Left cardiac atrium (tissue), 4 donors: ENCODE measurements at regions not wholly inside any gene's neighbourhood (a gene's known extent, or its start where the extent isn't known, plus 50 kb on each side); places are given as distances from the start of the nearest gene placed in this dataset.

Experiments used
- ATAC-seq, 2 donors: fragments of 200-7000 bp; cut with Tn5 transposase; one replicate each; pipeline ENCODE4 v1.9.1; 2020; ENCODE audit warnings: mild to moderate bottlenecking in 2 of 2, moderate library complexity in 2 of 2
- DNase-seq: peaks from one replicate; pipeline ENCODE4 v3.0.0-alpha.2; 2020
- intact Hi-C, 2 donors: fragments of 100-400 bp; cut with DNase I; formaldehyde crosslinking; loops; one replicate each; pipeline versions ENCODE4 v1.14.1 to v1.15.1; 2022 to 2023
- donor health status: DM: no; HTN: yes; CAD: no.
- donor health status: DM: no; HTN: yes; CAD: no; lungs with severe emphysema.
- donor health status: DM: yes; HTN: yes; CAD: no.
- donor health status: Dilated cardiomyopathy.

DNA sequence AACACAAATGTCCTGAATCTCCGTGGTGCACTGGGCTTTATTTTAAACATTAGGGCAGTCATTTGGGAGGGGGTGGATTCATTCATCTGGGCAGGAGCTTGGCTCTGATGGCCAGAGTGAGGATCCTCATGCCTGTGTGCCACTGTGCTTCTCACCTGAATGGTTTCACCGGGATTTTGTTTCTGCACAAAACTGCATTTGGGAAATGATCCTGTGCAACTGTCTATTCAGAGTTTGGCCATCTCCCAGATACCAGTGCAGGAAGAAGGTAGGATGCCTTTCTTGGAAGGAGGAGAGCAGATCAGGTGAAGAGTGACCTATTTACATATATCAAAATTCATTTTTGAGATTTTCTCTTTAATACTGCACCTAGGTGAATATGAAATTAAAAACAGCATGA, 514.4 kb upstream of the SEMA6A start:
- ATAC-seq (no peak), DNase-seq (no peak)
- intact Hi-C loops: no loop called here

DNA sequence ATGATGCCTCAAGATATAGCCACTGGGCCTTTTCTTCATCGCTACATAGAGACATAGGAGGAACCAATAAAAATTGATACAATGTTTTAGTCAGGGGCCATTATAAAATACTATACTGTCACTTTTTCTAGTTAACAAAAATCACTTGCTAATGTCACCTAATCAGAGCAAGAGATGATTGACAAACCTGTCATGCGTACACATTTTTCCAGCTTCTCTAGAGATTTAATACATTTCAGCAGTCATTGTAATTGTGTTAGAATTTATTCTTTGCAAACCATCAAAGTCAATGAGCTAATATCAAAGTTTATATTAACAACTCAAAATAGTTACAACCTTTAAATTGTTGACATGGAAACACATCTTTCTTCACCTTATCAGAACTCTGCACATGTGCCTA, 513.6 kb upstream of the SEMA6A start:
- no peak for ATAC-seq
- DNase-seq: no peak
- intact Hi-C loops: no loop called here

DNA sequence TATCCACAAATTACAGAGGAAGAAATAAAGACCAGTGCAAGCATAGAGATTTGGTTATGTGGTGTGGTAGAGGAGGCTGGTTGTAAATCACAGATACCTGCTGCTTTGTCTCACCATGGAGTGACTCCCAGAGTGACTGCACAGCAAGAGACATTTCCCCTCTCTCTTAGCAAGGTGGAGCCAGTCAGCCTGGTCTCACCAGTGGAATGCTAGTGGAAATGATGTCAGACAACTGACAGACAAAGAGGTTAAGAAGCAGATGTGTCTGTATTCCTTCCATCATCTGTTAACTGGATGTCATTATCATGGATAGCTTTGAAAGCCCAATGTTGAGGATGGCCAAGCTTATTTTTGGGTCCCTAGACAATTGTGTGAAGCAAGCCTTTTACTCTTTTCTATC, 509.4 kb upstream of the SEMA6A start:
- no peak for ATAC-seq
- intact Hi-C loops: no loop called here
- DNase-seq: no peak

DNA sequence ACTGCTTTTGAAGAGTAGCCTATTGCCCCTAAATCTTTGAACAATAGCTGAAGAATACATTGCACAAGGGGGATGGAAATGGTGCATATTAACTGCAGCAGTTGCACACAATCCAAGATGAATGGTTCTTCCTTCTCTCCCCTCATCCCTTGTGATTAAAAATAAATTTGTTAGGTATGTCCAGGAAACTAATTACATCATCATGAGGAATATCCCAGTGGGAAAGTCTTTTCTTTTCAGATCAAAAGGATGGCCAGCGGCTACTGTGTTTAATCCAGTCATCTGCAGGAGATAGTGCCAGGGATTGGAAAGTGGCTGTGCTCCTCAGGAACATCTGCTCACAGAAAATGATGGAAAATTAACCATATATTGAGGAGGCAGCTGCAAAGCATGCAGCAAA, 508.4 kb upstream of the SEMA6A start:
- DNase-seq (no peak), ATAC-seq (no peak)
- intact Hi-C loops: no loop called here

DNA sequence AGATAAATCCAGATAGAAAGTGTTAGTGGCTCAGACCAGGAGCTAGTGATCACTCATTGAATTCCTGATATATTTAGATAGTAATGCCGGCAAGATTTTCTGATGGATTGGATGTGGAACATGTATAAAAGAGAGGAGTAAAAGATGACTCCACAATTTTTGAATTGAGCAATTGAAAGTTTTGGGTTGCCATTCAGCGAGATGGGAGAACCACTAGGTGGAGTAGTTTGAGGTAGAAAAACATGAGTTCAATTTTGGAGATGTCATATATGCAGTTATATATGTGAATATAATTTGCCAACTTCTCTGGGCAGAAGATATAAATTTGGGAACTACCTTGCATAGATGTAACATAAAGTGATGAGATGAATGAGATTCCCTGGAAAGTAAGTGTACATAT, 502.5 kb upstream of the SEMA6A start:
- intact Hi-C loops: no loop called here
- DNase-seq (no peak), ATAC-seq (no peak)

DNA sequence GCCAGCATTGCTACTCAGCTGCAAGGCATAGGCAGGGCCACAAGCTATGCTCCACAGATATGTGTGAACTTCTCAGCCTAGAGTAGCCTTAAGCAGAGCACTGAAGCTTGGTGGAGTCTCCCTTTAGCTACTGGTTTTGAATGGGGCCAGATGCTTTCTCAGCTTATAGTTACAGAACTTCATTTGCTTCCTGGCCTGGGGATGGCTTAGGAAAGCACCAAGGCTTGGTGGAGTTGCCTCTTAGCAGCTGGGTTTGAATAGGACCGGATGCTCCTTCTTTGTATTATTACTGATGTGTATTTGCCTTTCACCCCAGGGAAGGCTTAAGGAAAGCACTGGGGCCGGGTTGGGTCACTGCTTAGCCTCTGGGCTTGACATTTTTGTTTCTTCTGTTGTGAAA, 497.8 kb upstream of the SEMA6A start:
- ATAC-seq (no peak), DNase-seq (no peak)
- intact Hi-C loops: no loop called here

DNA sequence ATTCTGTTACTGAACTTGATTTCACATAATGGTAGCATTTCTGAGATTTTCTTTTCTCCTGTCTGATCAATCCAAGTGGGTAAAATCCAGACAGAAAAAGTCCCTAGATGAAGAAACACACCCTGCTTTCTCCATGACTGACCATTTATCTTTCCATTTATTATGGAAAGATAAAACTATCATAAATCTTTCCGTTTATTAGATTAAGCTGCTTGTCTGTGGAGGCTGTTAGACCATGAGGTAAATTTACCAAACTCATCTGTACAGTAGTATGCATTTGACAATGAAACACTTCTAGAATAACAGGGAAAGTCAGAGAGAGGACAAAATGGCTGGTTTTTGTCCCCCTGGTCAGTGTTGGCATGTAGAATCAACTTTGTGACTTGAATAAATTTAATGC, 491.2 kb upstream of the SEMA6A start:
- no peak for ATAC-seq
- DNase-seq: no peak
- intact Hi-C loops: no loop called here

DNA sequence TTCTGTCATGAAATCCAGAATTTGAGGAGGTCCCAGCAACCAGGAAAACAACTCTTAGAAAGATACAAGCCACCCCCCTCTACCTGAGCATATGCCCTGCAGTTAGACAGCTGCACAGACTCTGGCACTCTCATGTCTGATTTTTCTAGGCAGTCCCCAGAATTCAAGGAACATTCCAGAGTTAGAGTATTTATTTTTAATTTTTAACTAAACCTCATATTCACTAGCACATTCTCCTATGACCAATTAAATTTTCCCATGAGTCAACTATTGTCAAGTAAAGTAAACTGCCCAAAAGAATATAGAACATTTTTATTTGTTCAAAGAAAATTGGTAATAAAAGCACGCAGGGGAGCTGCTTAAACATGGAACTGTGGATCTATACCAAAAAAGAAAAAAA, 490.5 kb upstream of the SEMA6A start:
- DNase-seq (no peak), ATAC-seq (no peak)
- intact Hi-C loops: no loop called here

DNA sequence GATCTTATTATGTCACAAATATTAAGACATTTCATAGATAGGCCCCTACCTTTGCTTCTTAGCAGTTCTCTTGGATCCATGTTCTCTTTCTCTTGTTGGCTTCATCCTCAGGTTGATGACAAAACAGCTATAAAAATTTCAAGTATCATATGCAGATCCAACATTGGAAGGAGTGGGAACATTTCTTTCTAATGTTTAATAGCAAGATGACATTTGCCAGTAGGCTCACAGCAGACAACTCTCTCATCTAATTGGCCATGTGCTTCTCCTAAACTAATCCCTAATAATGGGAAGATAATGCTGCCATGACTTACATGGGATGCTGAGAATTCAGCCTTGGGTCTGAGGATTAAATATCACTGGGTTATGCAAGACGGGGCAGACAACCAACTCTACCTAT, 485.5 kb upstream of the SEMA6A start:
- no peak for ATAC-seq
- intact Hi-C loops: no loop called here

DNA sequence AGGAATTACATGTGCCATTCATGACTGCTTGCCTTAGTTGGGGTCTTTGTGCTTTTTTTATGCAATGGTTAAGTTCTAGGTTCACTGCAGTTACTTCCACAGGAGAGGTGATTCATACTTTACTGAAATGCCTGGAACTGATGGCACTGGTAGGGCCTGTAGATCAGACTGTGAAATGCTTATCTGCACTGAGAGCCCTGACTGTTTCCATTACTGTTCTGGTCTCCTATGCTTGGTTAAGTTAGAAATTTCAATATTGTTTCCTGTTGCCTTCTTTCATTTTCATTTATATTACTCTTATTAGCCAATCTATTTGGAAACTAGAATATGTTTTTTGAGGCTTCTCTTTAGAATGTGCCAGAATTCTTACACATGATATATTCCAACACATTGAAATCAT, 484.1 kb upstream of the SEMA6A start:
- ATAC-seq (no peak), DNase-seq (no peak)
- intact Hi-C loops: no loop called here

More for the DNA sequence above, 485.5 kb upstream of the SEMA6A start:
- DNase-seq: no peak

DNA sequence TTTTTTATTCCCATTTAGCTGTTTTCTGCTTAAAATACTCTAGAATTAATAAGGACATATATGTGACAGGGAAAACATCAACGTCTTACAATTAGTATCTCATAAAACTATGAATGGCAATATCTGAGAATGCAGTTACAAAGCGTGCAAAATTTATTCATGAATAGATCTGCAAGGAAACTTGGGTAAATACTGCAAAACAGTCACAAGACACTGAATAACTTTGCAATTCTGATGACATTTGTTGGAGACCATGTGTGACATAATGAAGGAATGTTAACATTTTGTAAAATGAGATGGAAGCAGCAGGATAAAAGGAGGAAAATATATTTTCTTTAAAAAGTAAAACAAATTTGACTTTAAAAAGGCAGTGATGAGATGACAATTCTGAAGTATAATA, 480.9 kb upstream of the SEMA6A start:
- DNase-seq (no peak), ATAC-seq (no peak)
- intact Hi-C loops: no loop called here

DNA sequence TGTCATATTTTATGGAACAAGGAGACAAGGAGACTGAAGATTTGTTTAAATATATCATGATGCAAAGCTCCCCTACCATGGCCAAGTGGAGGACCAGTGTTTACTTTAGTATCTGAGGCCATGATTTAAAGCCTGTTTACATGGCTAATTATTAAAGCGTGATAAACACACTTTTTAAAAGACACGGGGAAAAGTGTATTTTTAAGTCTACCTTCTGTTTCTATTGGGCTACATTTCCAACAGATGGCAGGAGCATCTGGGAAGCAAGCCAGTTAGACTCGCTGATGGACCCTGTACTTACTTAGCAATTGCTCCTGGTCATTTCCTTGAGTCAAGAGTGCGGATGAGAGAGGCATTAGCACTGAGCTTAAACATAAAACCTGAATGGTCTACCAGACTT, 480.3 kb upstream of the SEMA6A start:
- no peak for DNase-seq
- intact Hi-C loops: no loop called here
- ATAC-seq: no peak

DNA sequence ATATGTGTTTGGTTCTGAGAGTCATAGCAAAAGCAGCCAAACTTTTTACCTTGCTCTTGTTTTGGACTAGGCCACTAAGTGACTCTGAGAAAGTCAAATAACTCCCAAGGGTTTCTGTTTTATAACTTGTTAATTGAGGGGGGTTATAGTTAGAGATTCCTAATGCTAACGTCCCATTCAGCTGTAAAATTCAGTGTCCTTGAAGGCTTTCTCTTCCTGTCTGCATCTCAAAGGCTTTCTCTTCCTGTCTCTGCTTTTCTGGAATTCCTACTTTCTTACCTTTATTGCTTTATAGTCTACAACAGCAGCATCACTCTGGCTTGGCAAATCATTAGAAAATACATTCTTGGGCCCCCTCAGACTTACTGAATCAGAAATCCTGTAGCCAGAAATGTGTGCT, 479.5 kb upstream of the SEMA6A start:
- DNase-seq (no peak), ATAC-seq (no peak)
- intact Hi-C loops: no loop called here

DNA sequence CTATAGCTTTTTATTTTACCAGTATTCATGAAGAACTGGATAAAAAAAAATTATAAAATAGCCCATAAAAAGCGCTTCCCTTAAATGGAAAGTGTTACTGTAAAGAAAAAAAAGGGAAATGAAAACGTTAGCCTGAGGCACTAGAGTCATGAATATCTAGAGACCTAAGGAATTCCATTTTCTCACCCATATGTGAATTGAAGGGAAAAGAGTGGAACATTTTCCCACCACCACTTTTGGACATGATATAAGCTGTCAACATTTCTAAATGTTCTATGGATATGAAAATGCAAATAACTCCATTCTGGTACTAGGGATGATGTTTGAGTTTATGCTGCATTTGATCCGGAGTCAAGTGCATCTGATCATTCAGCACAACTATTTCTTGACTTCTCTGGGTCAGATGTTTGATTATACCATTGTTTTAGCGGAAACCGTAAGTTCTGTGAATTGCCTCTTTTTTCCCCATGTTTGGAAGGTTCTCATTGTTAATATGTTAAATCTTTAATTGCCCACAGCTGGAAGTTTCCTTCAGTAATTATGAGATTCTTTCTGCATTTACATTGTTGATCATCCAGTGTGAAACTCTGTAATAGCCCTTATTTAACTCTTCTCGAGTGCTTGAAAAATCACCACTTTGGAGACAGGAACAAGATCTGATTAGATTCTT, 467.4 kb upstream of the SEMA6A start:
- ATAC-seq: no peak
- intact Hi-C loops: no loop called here
- DNase-seq: no peak

DNA sequence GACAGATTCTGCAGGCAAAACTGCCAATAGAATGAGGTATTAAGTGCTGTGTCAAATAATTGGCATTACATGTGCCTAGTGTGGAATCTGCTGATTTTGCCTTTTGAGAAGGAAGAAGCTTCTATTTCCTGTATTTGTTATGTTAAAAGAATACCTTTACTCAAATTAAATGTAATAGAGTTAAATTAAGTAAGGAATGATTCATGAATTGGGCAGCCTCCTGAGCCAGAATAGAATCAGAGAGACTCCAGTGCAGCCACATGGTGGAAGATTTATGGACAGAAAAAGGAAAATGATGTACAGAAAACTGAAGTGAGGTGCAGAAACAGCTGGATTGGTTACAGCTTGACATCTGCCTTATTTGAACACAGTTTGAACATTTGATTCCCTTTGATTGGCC, 464.4 kb upstream of the SEMA6A start:
- ATAC-seq: no peak

DNA sequence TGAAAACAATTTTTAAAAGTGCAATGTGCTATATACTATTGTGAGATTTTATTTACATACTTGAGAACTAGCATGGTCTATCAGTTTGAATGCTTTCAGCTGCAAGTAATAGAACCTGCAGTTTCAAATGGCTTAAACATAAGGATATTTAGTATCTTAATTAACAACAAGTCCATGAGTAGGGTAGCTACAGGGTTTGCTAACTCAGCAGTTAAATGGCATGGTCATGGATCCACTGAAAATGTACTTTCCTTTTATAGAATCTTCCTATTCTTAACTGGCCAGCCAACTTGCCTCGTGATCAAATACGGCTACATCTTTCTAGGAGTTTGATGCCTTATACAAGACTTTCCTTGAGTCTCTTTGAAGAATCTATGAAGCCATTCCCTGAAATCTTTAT, 452.8 kb upstream of the SEMA6A start:
- no peak for ATAC-seq
- intact Hi-C loops: no loop called here
- DNase-seq: no peak

More for the DNA sequence above, 464.4 kb upstream of the SEMA6A start:
- no peak for DNase-seq
- intact Hi-C loops: no loop called here

DNA sequence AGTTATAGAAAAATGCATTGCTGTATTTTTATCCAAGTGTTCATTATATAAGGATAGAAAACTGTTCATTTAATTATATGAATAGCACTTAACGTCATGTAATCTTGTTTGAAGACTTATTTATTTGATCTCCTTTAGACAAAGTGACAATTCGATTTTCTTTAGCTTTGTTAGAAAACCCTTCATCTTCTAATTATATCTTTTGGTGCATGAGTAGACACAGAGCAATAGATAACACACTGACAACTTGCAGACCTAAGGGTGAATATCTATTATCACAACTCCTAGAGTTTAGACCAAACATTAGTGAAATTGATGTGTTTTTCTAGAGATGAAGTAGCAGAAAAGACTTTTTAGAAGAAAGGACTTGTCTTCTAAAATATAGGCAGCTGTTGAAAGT, 446.4 kb upstream of the SEMA6A start:
- ATAC-seq (no peak), DNase-seq (no peak)
- intact Hi-C loops: no loop called here

DNA sequence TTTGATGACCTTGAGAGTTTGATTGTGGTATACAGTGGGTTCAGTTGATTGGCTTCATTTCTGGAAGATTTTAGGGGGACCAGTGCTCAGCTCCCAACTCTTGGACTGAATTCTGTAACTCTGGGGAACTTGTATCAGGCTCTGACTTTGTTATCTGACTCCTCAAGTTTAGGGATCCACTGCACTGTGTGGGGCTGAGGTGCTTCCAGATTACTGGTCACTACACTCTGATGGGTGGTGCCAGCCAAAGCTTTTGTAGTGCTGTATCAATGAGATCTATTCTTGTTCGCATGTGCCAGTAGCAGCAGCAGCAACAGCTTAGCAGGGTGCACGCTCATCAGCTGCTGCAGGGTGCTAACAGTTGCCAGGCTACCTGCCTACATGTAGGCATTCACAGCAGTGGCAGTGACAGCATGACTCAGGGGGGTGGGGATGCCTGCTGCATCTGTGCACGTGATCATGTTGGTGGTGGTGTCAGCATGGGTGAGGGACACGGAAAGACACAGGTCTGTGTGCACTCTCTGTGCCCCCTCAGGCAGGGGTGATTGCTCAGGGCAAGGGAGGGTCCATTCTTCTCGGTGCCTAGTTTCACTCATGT, 438.8 kb upstream of the SEMA6A start:
- intact Hi-C loops: no loop called here
- ATAC-seq (no peak), DNase-seq (no peak)

DNA sequence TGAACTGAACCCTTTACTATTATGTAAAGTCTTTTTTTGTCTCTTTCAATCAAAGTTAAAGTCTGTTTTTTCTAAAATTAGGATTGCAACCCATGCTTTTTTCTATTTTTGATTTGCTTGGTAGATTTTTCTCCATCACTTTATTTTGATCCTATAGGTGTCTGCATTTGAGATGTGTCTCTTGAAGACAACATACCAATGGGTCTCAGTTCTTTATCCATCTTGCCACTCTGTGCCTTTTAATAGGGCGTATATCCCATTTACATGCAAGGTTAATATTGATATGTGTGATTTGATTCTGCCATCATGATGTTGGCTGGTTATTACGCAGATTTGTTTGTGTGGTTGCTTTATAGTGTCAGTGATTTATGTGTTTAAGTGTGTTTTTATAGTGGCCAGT, 436.0 kb upstream of the SEMA6A start:
- intact Hi-C loops: no loop called here
- DNase-seq (no peak), ATAC-seq (no peak)

DNA sequence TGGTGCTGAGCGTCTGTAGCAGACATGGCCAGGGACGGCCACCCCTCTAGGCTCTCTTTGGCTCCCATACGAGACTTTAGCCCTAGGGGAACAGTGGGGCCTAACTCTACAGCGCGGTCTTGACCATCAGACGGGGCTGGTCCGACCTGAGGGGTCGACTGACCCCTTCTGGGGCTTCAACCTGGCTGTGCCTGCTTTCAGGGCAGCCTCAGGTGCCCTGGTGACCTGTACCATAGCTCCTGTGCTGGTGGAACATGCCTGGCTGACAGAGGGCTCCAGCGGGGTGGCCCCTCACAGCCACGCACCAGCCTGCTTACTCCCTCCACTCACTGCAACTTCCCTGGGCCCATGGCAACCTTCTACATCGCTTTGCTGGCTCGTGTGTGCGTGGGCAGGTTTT, 423.4 kb upstream of the SEMA6A start:
- ATAC-seq (no peak), DNase-seq (no peak)
- intact Hi-C loops: no loop called here

DNA sequence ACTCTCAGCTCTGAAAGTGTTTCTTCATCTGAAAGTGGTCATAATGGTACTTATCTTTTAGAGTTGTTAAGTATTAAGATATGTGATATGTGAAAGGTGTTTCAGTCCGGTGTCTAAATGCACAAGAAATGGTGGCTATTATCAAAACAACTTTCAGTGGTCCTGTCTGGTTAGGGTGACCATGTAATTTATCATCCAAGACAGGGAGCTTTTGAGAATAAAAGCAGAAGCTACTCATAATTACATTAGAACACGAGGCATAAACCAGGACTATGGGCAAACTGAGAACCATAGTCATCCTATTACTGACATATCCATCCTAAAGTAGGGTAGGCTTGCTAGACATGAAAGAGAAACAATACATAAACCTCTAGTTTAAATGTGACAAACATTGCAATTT, 418.1 kb upstream of the SEMA6A start:
- DNase-seq: no peak
- intact Hi-C loops: no loop called here
- no peak for ATAC-seq

DNA sequence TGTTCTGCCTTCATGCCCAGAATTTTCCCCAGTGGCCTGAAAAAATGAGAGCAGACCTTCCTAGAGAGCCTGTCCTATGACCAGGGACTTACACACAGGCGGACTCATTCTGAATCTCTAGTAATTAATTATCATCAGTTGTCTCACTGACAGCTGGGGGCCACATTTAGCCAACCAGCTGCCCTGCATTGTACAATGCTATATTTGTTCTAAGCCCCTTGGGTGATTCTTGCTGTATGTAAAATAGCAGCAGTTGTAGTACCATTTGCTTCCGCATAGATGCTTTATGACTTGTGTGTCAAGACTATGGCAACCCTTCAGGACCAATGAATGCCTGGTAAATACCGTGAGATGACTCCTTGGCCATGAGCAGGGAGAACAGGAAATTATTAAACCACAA, 415.4 kb upstream of the SEMA6A start:
- ATAC-seq (no peak), DNase-seq (no peak)
- intact Hi-C loops: no loop called here
